OCI-LY1 (cell line): ENCODE measurements at regions not wholly inside any gene's neighbourhood (a gene's known extent, or its start where the extent isn't known, plus 50 kb on each side); places are given as distances from the start of the nearest gene placed in this dataset.

Experiments
- H2AFZ ChIP-seq: fragments of 200-600 bp; sonication (generic), shearing (Covaris generic); 2 replicates; pipeline ENCODE4 v1.6.0; 2014; ENCODE audit warnings: antibody characterized with exemption, mild to moderate bottlenecking, low read length
- H3F3A ChIP-seq: fragments of 200-600 bp; sonication (generic), shearing (Covaris generic); 2 replicates; pipeline ENCODE4 v1.6.0; 2014; ENCODE audit warnings: mild to moderate bottlenecking, antibody characterized with exemption, low read length, moderate library complexity; ENCODE audit not compliant: insufficient read depth
- H3K27ac ChIP-seq: fragments of 200-600 bp; sonication (generic); 2 replicates; pipeline ENCODE4 v1.5.1; 2014; ENCODE audit warnings: low read length, mixed run types, mild to moderate bottlenecking, low read depth; ENCODE audit not compliant: poor library complexity, severe bottlenecking
- H3K27me3 ChIP-seq: fragments of 200-600 bp; sonication (generic); 2 replicates; pipeline ENCODE4 v1.6.0; 2014; ENCODE audit warnings: antibody characterized with exemption, mild to moderate bottlenecking, low read length, moderate library complexity; ENCODE audit not compliant: insufficient read depth
- H3K36me3 ChIP-seq: fragments of 200-600 bp; sonication (generic); 2 replicates; pipeline ENCODE4 v1.6.1; 2014; ENCODE audit warnings: mild to moderate bottlenecking, antibody characterized with exemption, low read length, moderate library complexity, mixed read lengths; ENCODE audit not compliant: insufficient read depth
- H3K4me1 ChIP-seq: fragments of 200-600 bp; sonication (generic); 2 replicates; pipeline ENCODE4 v1.5.1; 2014; ENCODE audit warnings: mild to moderate bottlenecking, low read length, moderate library complexity; ENCODE audit not compliant: insufficient read depth, severe bottlenecking
- H3K4me2 ChIP-seq: fragments of 200-600 bp; sonication (generic), shearing (Covaris generic); 2 replicates; pipeline ENCODE4 v1.6.1; 2014; ENCODE audit warnings: low read length
- H3K4me3 ChIP-seq: fragments of 200-600 bp; sonication (generic); 2 replicates; pipeline ENCODE4 v1.5.1; 2014; ENCODE audit warnings: low read length, low read depth, mild to moderate bottlenecking, mixed read lengths; ENCODE audit not compliant: poor library complexity, severe bottlenecking
- H3K79me2 ChIP-seq: fragments of 200-600 bp; shearing (Covaris generic); 2 replicates; pipeline ENCODE4 v1.6.1; 2016; ENCODE audit warnings: mixed run types, low read length, mixed read lengths; ENCODE audit not compliant: insufficient read depth
- H3K9ac ChIP-seq: fragments of 200-600 bp; sonication (generic), shearing (Covaris generic); 2 replicates; pipeline ENCODE4 v1.6.1; 2014; ENCODE audit warnings: mild to moderate bottlenecking, low read length, mixed read lengths
- H3K9me2 ChIP-seq: fragments of 200-600 bp; sonication (generic), shearing (Covaris generic); 2 replicates; pipeline ENCODE4 v1.6.1; 2014; ENCODE audit warnings: low read depth, mild to moderate bottlenecking, low read length, mixed read lengths
- H3K9me3 ChIP-seq: fragments of 200-600 bp; shearing (Covaris generic); 2 replicates; pipeline ENCODE4 v1.6.1; 2014; ENCODE audit warnings: low read length, mixed read lengths
- H4K20me1 ChIP-seq: fragments of 200-600 bp; sonication (generic), shearing (Covaris generic); 2 replicates; pipeline ENCODE4 v1.6.0; 2016; ENCODE audit warnings: mild to moderate bottlenecking, low read length; ENCODE audit not compliant: insufficient read depth
- EZH2 ChIP-seq: fragments of 200-600 bp; sonication (generic), shearing (Covaris generic); IDR thresholded peaks from 2 replicates; pipeline ENCODE4 v1.8.0; 2017; ENCODE audit warnings: borderline replicate concordance, mixed run types, mild to moderate bottlenecking, antibody characterized with exemption, low read length, moderate library complexity, mixed read lengths
- TF ChIP-seq, protein P1 (sequence below): fragments of 200-600 bp; sonication (generic), shearing (Covaris generic); IDR thresholded peaks from 2 replicates; pipeline ENCODE4 v1.5.1; 2017; ENCODE audit warnings: mild to moderate bottlenecking, antibody characterized with exemption, low read length, moderate library complexity, mixed read lengths

GRCh38 chr17:77425348-77425747 lies 284.6 kb downstream of the SEC14L1 start:
- Histone ChIP-seq H3K4me3 (peak overlapping the region; percentile 11), H2AFZ (no peak overlapping the region), H3K9me3 (no peaks in the 10 kb centered on the region), H3K4me2 (peak overlapping the region; percentile 38; the same call in 1 of the 2 replicates), H3K27me3 (no peaks in the 10 kb centered on the region), H3K79me2 (no peaks in the 10 kb centered on the region), H3F3A (no peaks in the 10 kb centered on the region), H3K9ac (peak overlapping the region; percentile 27; the same call in 1 of the 2 replicates), H3K4me1 (peaks cover 72% of the 10 kb centered on the region), H4K20me1 (no peaks in the 10 kb centered on the region), H3K27ac (peak overlapping the region; percentile 99), H3K36me3 (peaks cover 1% of the 10 kb centered on the region; the same call in 1 of the 2 replicates), H3K9me2 (no peaks in the 10 kb centered on the region)
- TF ChIP-seq, protein P1, sequence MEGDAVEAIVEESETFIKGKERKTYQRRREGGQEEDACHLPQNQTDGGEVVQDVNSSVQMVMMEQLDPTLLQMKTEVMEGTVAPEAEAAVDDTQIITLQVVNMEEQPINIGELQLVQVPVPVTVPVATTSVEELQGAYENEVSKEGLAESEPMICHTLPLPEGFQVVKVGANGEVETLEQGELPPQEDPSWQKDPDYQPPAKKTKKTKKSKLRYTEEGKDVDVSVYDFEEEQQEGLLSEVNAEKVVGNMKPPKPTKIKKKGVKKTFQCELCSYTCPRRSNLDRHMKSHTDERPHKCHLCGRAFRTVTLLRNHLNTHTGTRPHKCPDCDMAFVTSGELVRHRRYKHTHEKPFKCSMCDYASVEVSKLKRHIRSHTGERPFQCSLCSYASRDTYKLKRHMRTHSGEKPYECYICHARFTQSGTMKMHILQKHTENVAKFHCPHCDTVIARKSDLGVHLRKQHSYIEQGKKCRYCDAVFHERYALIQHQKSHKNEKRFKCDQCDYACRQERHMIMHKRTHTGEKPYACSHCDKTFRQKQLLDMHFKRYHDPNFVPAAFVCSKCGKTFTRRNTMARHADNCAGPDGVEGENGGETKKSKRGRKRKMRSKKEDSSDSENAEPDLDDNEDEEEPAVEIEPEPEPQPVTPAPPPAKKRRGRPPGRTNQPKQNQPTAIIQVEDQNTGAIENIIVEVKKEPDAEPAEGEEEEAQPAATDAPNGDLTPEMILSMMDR = no peak
- no peak for TF ChIP-seq EZH2

DNA sequence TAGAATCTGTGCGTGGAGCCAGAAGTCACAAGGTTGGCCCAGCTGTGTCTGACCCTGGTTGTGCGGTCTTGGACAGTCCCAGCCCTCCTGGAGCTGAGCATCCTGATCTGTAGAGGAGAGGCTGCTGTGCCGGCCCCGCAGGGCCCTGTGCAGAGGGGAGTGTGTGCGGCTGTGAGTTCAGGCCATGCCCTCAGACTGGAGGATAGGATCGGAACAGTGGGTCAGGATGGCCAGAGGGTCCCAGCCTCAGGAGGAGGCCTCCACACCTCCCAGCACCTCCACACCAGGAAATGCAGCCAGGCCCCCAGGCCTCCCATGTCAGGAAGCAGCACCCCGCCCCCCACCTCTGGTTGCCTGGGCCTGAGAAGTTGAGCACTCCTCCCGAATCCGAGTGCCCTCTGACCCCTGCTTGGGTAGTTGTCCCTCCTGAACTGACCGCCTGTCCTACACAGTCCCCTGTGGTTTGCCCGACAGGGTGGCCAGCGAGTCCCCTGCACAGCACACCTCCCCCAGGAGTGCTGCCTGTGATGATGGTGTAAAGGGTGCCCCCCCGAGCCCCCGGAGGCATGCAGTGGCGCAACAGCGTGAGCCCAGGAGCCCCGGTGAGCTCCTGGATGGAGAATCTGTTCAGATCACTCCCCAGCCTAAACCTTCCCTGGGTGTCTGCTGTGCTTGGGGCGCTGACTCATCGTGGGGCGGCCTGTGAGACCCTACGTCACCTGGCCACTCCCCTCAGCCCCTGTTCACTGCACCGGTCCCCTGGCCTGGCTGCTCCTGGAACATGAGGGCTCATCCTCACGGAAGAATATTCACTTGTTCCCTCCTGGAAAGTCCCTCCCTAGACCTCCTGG lies 285.2 kb downstream of the SEC14L1 start:
- no peak for TF ChIP-seq EZH2
- TF ChIP-seq, protein P1 = no peak
- no peak overlapping the region for H2AFZ ChIP-seq
- peak overlapping the region; percentile 38; the same call in 1 of the 2 replicates for H3K4me2 ChIP-seq
- H3K36me3 ChIP-seq = peaks cover 6% of the 10 kb centered on the region; the same call in 1 of the 2 replicates
- no peaks in the 10 kb centered on the region for H3K79me2 ChIP-seq
- H3K4me1 ChIP-seq = peaks cover 72% of the 10 kb centered on the region
- H3K9me2 ChIP-seq = no peaks in the 10 kb centered on the region
- no peaks in the 10 kb centered on the region for H3F3A ChIP-seq
- peak overlapping the region; percentile 27; the same call in 1 of the 2 replicates for H3K9ac ChIP-seq
- peak overlapping the region; percentile 11 for H3K4me3 ChIP-seq
- peak overlapping the region; percentile 99 for H3K27ac ChIP-seq
- no peaks in the 10 kb centered on the region for H4K20me1 ChIP-seq
- H3K27me3 ChIP-seq = no peaks in the 10 kb centered on the region
- H3K9me3 ChIP-seq = no peaks in the 10 kb centered on the region

DNA sequence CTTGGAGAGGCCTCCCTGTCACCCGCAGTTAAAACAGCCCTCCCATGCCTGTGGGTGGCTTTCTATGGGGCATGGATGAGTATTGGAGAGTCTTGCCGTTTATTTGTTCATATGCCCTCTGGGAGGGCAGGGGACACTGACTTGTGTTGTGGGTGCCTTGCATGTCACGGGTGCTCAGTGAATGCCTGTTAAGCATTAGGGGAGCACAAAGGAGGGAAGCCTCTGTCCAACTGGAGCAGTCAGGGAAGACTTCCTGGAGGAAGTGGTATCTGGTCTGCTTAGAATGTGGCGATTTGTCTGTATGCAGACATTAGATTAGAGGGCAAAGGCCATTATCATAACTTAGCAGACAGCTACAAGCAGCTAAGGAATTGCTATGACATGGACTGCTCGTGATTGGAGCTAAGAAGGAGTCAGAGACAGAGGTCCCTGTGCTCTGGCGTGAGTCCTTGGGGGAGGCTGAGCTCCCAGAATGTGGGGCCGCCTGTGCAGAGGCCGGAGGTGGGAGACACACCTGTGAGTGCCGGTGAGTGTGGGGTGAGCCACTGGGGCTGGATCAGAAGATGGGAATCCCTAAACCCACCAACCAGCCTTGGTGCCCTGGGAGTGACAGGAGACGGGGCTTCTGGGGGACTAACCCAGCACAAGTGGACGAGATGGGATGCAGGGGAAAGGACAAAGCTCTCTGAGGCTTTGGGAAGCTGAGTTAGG lies 286.1 kb downstream of the SEC14L1 start:
- H3K79me2 ChIP-seq = no peaks in the 10 kb centered on the region
- H3K4me1 ChIP-seq = peaks cover 73% of the 10 kb centered on the region
- peak overlapping the region; percentile 38; the same call in 1 of the 2 replicates for H3K4me2 ChIP-seq
- H2AFZ ChIP-seq = no peak overlapping the region
- no peak for TF ChIP-seq EZH2
- TF ChIP-seq, protein P1 = no peak
- peaks cover 8% of the 10 kb centered on the region; the same call in 1 of the 2 replicates for H3K36me3 ChIP-seq
- H3K4me3 ChIP-seq = no peak overlapping the region
- no peaks in the 10 kb centered on the region for H3K9me3 ChIP-seq
- peak overlapping the region; percentile 27; the same call in 1 of the 2 replicates for H3K9ac ChIP-seq
- H3K27me3 ChIP-seq = no peaks in the 10 kb centered on the region
- no peaks in the 10 kb centered on the region for H3K9me2 ChIP-seq
- H3F3A ChIP-seq = no peaks in the 10 kb centered on the region
- H3K27ac ChIP-seq = peak overlapping the region; percentile 99
- no peaks in the 10 kb centered on the region for H4K20me1 ChIP-seq
